C1 segment of cervical spinal cord (tissue), 14 donors: ENCODE measurements at regions not wholly inside any gene's neighbourhood (a gene's known extent, or its start where the extent isn't known, plus 50 kb on each side); places are given as distances from the start of the nearest gene placed in this dataset.
"Not testable (repeated sequence)": the region's sequence is repeated elsewhere in the genome, so short reads cannot be mapped to it uniquely, and the experiment has no call there.

ENCODE experiments used
- DNase-seq, 14 donors: peaks; one replicate each; lab custom pipeline; 2025; lab: John Stamatoyannopoulos, UW

- DNase-seq, result no peak
These were observed 246.6 kb downstream of the SLCO4C1 start for GRCh38 chr5:102049517-102049916.

GRCh38 chr5:102048940-102049339, 247.1 kb downstream of the SLCO4C1 start:
- no peak for DNase-seq

GRCh38 chr5:102047073-102047472, 249.0 kb downstream of the SLCO4C1 start:
- not testable (repeated sequence) for DNase-seq

GRCh38 chr5:102040326-102040725, 255.8 kb downstream of the SLCO4C1 start:
- no peak for DNase-seq

GRCh38 chr5:102036927-102037326, 259.2 kb downstream of the SLCO4C1 start:
- no peak for DNase-seq

GRCh38 chr5:102031711-102032110, 264.4 kb downstream of the SLCO4C1 start:
- DNase-seq, result no peak

- DNase-seq, result no peak
These were observed 277.4 kb downstream of the SLCO4C1 start for GRCh38 chr5:102018690-102019089.

GRCh38 chr5:102018279-102018678, 277.8 kb downstream of the SLCO4C1 start:
- DNase-seq, result no peak

- DNase-seq, result no peak
These were observed 281.7 kb downstream of the SLCO4C1 start for GRCh38 chr5:102014371-102014770.

- no peak for DNase-seq
These were observed 285.4 kb downstream of the SLCO4C1 start for GRCh38 chr5:102010644-102011043.

- DNase-seq, result no peak
These were observed 298.8 kb downstream of the SLCO4C1 start for GRCh38 chr5:101997235-101997634.

GRCh38 chr5:101995585-101995984, 300.5 kb downstream of the SLCO4C1 start:
- DNase-seq, result no peak

- no peak for DNase-seq
These were observed 304.6 kb downstream of the SLCO4C1 start for GRCh38 chr5:101991486-101991885.

GRCh38 chr5:101989659-101990058, 306.4 kb downstream of the SLCO4C1 start:
- no peak for DNase-seq

GRCh38 chr5:101977729-101978345, 318.2 kb downstream of the SLCO4C1 start:
- DNase-seq, result no peak

- no peak for DNase-seq
These were observed 319.2 kb downstream of the SLCO4C1 start for GRCh38 chr5:101976933-101977332.

GRCh38 chr5:101969742-101970141, 326.3 kb downstream of the SLCO4C1 start:
- no peak for DNase-seq

- DNase-seq, result no peak
These were observed 329.6 kb downstream of the SLCO4C1 start for GRCh38 chr5:101966476-101966875.

- no peak for DNase-seq
These were observed 340.2 kb downstream of the SLCO4C1 start for GRCh38 chr5:101955891-101956290.

GRCh38 chr5:101950019-101950418, 346.1 kb downstream of the SLCO4C1 start:
- DNase-seq, result no peak

- no peak for DNase-seq
These were observed 347.5 kb downstream of the SLCO4C1 start for GRCh38 chr5:101948615-101949014.

- no peak for DNase-seq
These were observed 352.3 kb downstream of the SLCO4C1 start for GRCh38 chr5:101943784-101944183.

- peak in 4 of 14 donors; percentile 1 to 6 (median 2) for DNase-seq
These were observed 353.7 kb downstream of the SLCO4C1 start for GRCh38 chr5:101942321-101942882.

GRCh38 chr5:101937041-101937440, 359.0 kb downstream of the SLCO4C1 start:
- no peak for DNase-seq
